ENCODE measurements at regions not wholly inside any gene's neighbourhood (a gene's known extent, or its start where the extent isn't known, plus 50 kb on each side); places are given as distances from the start of the nearest gene placed in this dataset.

- Histone ChIP-seq H3K4ac (ENCODE audit: low read depth, low read length) (no peak overlapping the region), H4K8ac (ENCODE audit: low read depth in 2 of 2, low read length in 2 of 2) (no peak overlapping the region), H2BK15ac (ENCODE audit: low read depth, low read length) (no peak overlapping the region), H2BK20ac (ENCODE audit: low read depth, low read length) (no peak overlapping the region), H3K9me3 (ENCODE audit: control insufficient read depth, insufficient read depth, low read length) (peaks cover 4% of the 10 kb centered on the region), H2BK5ac (ENCODE audit: low read depth, low read length, poor library complexity, severe bottlenecking) (no peak overlapping the region), H3K23ac (ENCODE audit: low read depth, low read length) (no peak overlapping the region), H4K5ac (ENCODE audit: low read depth, low read length) (no peak overlapping the region), H3K4me2 (ENCODE audit: low read depth, low read length) (no peak overlapping the region), H2AFZ (replicated peaks; ENCODE audit: low read length, poor library complexity) (no peak overlapping the region), H2AK5ac (ENCODE audit: low read depth, low read length) (no peak overlapping the region), H2AK9ac (replicated peaks; ENCODE audit: low read depth, low read length, poor library complexity) (no peak overlapping the region), H3K36me3 (ENCODE audit: control insufficient read depth, insufficient read depth, low read length) (no peaks in the 10 kb centered on the region), H3K18ac (ENCODE audit: low read depth, low read length) (no peak overlapping the region), H3K27ac (ENCODE audit: insufficient read depth, low read length) (no peak overlapping the region), H2BK120ac (ENCODE audit: low read depth, low read length) (no peak overlapping the region), H3K27me3 (ENCODE audit: control insufficient read depth, insufficient read depth, low read length) (peaks cover 25% of the 10 kb centered on the region), H3K79me1 (ENCODE audit: low read depth in 1 of 2, low read length in 2 of 2) (no peaks in the 10 kb centered on the region), H3K56ac (ENCODE audit: extremely low read depth, insufficient read depth, low read length) (no peak overlapping the region), H3K9me1 (ENCODE audit: insufficient read depth, low read length) (no peaks in the 10 kb centered on the region), H4K91ac (ENCODE audit: insufficient read depth, low read depth, low read length) (no peak overlapping the region), H4K20me1 (ENCODE audit: insufficient read depth, low read length) (no peaks in the 10 kb centered on the region), H3K4me1 (ENCODE audit: control insufficient read depth, insufficient read depth, low read length) (no peaks in the 10 kb centered on the region), H3K4me3 (ENCODE audit: insufficient read depth, low read depth, low read length) (no peak overlapping the region), H3K9ac (ENCODE audit: low read depth, low read length) (no peak overlapping the region), H3K14ac (replicated peaks; ENCODE audit: low read depth, low read length) (no peak overlapping the region)
- TF ChIP-seq USF2 (IDR thresholded peaks at IDR 0.05; ENCODE audit: low read depth, low read length) (no peak), RFX5 (IDR thresholded peaks at IDR 0.05; ENCODE audit: low read depth, low read length) (no peak), RAD21 (IDR thresholded peaks at IDR 0.05; ENCODE audit: low read length) (no peak), CEBPB (IDR thresholded peaks at IDR 0.05; ENCODE audit: low read depth, low read length) (no peak), NFE2L2 (IDR thresholded peaks at IDR 0.05; ENCODE audit: low read depth, low read length) (no peak), CTCF (conservative IDR thresholded peaks at IDR 0.05; ENCODE audit: low read depth, low read length) (no peak), RCOR1 (IDR thresholded peaks at IDR 0.05; ENCODE audit: insufficient replicate concordance, low read length) (no peak), SMC3 (IDR thresholded peaks at IDR 0.05; ENCODE audit: low read depth, low read length) (no peak), FOS (IDR thresholded peaks at IDR 0.05; ENCODE audit: low read depth, low read length) (no peak), BHLHE40 (IDR thresholded peaks at IDR 0.05; ENCODE audit: low read depth, low read length) (no peak), MAZ (IDR thresholded peaks at IDR 0.05; ENCODE audit: borderline replicate concordance, low read depth, low read length) (no peak), MXI1 (IDR thresholded peaks at IDR 0.05; ENCODE audit: borderline replicate concordance, low read depth, low read length) (no peak), ELK1 (IDR thresholded peaks at IDR 0.05; ENCODE audit: borderline replicate concordance, low read depth, low read length) (no peak), POLR2A (IDR thresholded peaks at IDR 0.05; ENCODE audit: low read depth, low read length) (no peak), CHD1 (IDR thresholded peaks at IDR 0.05; ENCODE audit: low read depth, low read length) (no peak), MAFK (IDR thresholded peaks at IDR 0.05; ENCODE audit: low read depth, low read length) (no peak)
- in situ Hi-C loops (cut with MboI; ENCODE audit: low sequenced_read_pairs) (no loop called here), dilution Hi-C loops (cut with HindIII; ENCODE audit: low sequenced_read_pairs, unreplicated experiment) (no loop called here), intact Hi-C loops (cut with micrococcal nuclease) (no loop called here)
- ATAC-seq (ENCODE audit: low read depth) (no peak), DNase-seq (no peak)
- no TSS peak for BruUV-seq (replicated peaks)
- CTCF ChIA-PET, result no interaction called here
- POLR2A ChIA-PET (ENCODE audit: unreplicated experiment), result no interaction called here
- no CpG with 5 or more reads among the region's 2 CpGs for WGBS, 2 experiments (ENCODE audit: extremely low coverage in 2 of 2, insufficient read length in 1 of 2)
These were observed 62.5 kb upstream of the GRHL3 start for GRCh38 chr1:24256687-24257086.
